WTC11 (cell line): ENCODE measurements at regions not wholly inside any gene's neighbourhood (a gene's known extent, or its start where the extent isn't known, plus 50 kb on each side); places are given as distances from the start of the nearest gene placed in this dataset.

Source experiments
- NR1H2 ChIP-seq: sonication (generic); formaldehyde crosslinking; IDR thresholded peaks from 2 replicates; pipeline ENCODE4 v1.9.0; 2021; ENCODE audit warnings: mild to moderate bottlenecking, moderate library complexity, missing genetic modification reagents
- TF ChIP-seq, protein P1 (sequence below): sonication (generic); formaldehyde crosslinking; IDR thresholded peaks from 2 replicates; pipeline ENCODE4 v1.8.1; 2022; ENCODE audit warnings: low read depth, missing genetic modification reagents, borderline replicate concordance

DNA sequence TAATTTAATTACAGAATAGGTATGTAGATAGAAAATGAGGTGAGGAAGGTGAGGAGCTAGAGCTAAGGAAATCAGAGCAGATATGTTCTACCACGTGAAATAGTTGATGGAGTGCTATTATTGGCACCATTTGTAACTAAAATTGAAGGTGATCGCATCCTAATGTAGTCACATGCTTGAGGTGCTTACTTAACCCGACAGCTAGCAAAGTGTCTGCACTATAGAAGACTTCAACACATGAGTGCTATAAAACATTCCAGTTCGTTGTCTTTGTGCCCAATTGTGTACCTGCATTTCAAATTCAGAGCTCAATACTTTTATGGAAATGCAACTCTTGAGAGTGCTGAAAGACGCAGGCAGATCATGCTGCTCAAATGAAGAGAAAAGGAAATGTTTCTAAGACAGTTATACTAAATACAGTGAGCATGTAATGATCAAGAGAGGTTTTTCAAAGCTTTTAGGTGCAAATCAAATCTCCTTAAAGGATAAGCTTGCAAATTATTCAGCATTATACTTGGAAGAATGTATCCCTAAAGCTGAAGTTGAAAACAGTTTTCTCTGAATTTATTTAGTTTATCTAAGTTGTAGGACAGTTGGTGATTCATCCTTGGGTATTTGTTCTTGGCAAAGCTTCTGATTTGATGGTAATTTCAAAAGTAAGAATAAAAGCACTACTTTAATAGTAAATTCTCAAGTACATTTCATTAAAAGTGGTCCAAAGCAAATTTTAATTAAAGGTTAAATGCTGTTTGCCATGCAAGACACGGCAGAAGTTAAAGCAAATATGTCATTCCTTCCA lies 223.9 kb upstream of the EPHA5 start:
- TF ChIP-seq, protein P1, sequence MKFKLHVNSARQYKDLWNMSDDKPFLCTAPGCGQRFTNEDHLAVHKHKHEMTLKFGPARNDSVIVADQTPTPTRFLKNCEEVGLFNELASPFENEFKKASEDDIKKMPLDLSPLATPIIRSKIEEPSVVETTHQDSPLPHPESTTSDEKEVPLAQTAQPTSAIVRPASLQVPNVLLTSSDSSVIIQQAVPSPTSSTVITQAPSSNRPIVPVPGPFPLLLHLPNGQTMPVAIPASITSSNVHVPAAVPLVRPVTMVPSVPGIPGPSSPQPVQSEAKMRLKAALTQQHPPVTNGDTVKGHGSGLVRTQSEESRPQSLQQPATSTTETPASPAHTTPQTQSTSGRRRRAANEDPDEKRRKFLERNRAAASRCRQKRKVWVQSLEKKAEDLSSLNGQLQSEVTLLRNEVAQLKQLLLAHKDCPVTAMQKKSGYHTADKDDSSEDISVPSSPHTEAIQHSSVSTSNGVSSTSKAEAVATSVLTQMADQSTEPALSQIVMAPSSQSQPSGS (CRISPR knock-in tag): no peak
- TF ChIP-seq NR1H2 (CRISPR knock-in tag): no peak
